CD4-positive, CD25-positive, alpha-beta regulatory T cell (primary cell): ENCODE measurements at regions not wholly inside any gene's neighbourhood (a gene's known extent, or its start where the extent isn't known, plus 50 kb on each side); places are given as distances from the start of the nearest gene placed in this dataset.
A peak's percentile ranks its signal among the peaks of the same experiment; 100 is the strongest.

ENCODE experiments used
- ATAC-seq, 2 donors: fragments of 150-1000 bp; cut with Tn5 transposase; one replicate each; pipeline ENCODE4 v1.10.0; 2021; ENCODE audit warnings: low read depth in 2 of 2, moderate number of reproducible peaks in 2 of 2, moderate library complexity in 1 of 2
- DNase-seq, 3 donors: peaks; one replicate each; pipeline versions ENCODE4 v3.0.0 to v3.0.0-alpha.2; 2012 to 2022; ENCODE audit warnings: mixed read lengths in 1 of 3
- H3K27ac ChIP-seq: one replicate; pipeline ENCODE4 v1.7.0; 2013; ENCODE audit warnings: mild to moderate bottlenecking, low read length; ENCODE audit not compliant: insufficient read depth, poor library complexity, severe bottlenecking
- H3K27me3 ChIP-seq: one replicate; pipeline ENCODE4 v1.7.0; 2013; ENCODE audit warnings: low read length; ENCODE audit not compliant: control insufficient read depth, insufficient read depth
- H3K36me3 ChIP-seq: one replicate; pipeline ENCODE4 v1.7.0; 2013; ENCODE audit warnings: mild to moderate bottlenecking, low read length, moderate library complexity; ENCODE audit not compliant: control insufficient read depth, insufficient read depth
- H3K4me1 ChIP-seq: 2 replicates; pipeline ENCODE4 v1.7.0; 2013; ENCODE audit warnings: mild to moderate bottlenecking, low read length; ENCODE audit not compliant: insufficient read depth, control insufficient read depth, poor library complexity, severe bottlenecking
- H3K4me3 ChIP-seq: one replicate; pipeline ENCODE4 v1.7.0; 2013; ENCODE audit warnings: low read depth, mild to moderate bottlenecking, low read length, moderate library complexity
- H3K9me3 ChIP-seq, 2 experiments: 1 replicate in 1 of 2; 2 replicates in 1 of 2; pipeline ENCODE4 v1.7.0; 2013; ENCODE audit warnings: low read length in 2 of 2, mild to moderate bottlenecking in 1 of 2, moderate library complexity in 1 of 2; ENCODE audit not compliant: control insufficient read depth in 2 of 2
- H3K27ac Mint-ChIP-seq, 3 donors: one replicate each; pipeline ENCODE4 v1.8.0; 2020 to 2022; ENCODE audit warnings: mild to moderate bottlenecking in 3 of 3, mixed read lengths in 3 of 3, moderate library complexity in 2 of 3
- H3K27me3 Mint-ChIP-seq: one replicate; pipeline ENCODE4 v1.8.0; 2022; ENCODE audit warnings: mild to moderate bottlenecking, mixed read lengths
- H3K36me3 Mint-ChIP-seq: one replicate; pipeline ENCODE4 v1.8.0; 2020; ENCODE audit warnings: mixed read lengths
- H3K4me1 Mint-ChIP-seq, 4 donors: one replicate each; pipeline ENCODE4 v1.8.0; 2020 to 2022; ENCODE audit warnings: mixed read lengths in 4 of 4, mild to moderate bottlenecking in 1 of 4
- H3K4me3 Mint-ChIP-seq, 4 donors: one replicate each; pipeline ENCODE4 v1.8.0; 2020 to 2022; ENCODE audit warnings: mild to moderate bottlenecking in 4 of 4, mixed read lengths in 4 of 4, moderate library complexity in 3 of 4
- H3K9me3 Mint-ChIP-seq, 7 donors: one replicate each; pipeline ENCODE4 v1.8.0; 2020 to 2022; ENCODE audit warnings: mixed read lengths in 7 of 7, mild to moderate bottlenecking in 3 of 7, moderate library complexity in 2 of 7

- DNase-seq: no peak
- H3K36me3 Mint-ChIP-seq: no peaks in the 10 kb centered on the region
Measured at GRCh38 chr16:64363039-64363438, 758.8 kb downstream of the CDH11 start.

GRCh38 chr16:64362193-64362592 is 759.7 kb downstream of the CDH11 start:
- DNase-seq (no peak), ATAC-seq (no peak)
- Histone ChIP-seq H3K4me3 (no peak overlapping the region), H3K27ac (no peak overlapping the region), H3K36me3 (no peaks in the 10 kb centered on the region), H3K27me3 (no peaks in the 10 kb centered on the region), H3K4me1 (no peaks in the 10 kb centered on the region), H3K9me3 (peaks cover 2 to 28% of the 10 kb centered on the region in 2 experiments)
- no peaks in the 10 kb centered on the region for H3K4me1 Mint-ChIP-seq
- H3K27ac Mint-ChIP-seq: no peak overlapping the region
- H3K4me3 Mint-ChIP-seq: no peak overlapping the region
- no peaks in the 10 kb centered on the region for H3K36me3 Mint-ChIP-seq
- no peaks in the 10 kb centered on the region for H3K27me3 Mint-ChIP-seq
- H3K9me3 Mint-ChIP-seq: peaks cover 0 to 45% (median 7%) of the 10 kb centered on the region in 7 donors

More at GRCh38 chr16:64363039-64363438, 758.8 kb downstream of the CDH11 start:
- H3K4me3 Mint-ChIP-seq: no peak overlapping the region
- Histone ChIP-seq H3K4me1 (no peaks in the 10 kb centered on the region), H3K27me3 (no peaks in the 10 kb centered on the region), H3K27ac (no peak overlapping the region), H3K9me3 (peaks cover 2 to 28% of the 10 kb centered on the region in 2 experiments), H3K36me3 (no peaks in the 10 kb centered on the region), H3K4me3 (no peak overlapping the region)
- no peaks in the 10 kb centered on the region for H3K4me1 Mint-ChIP-seq
- H3K27me3 Mint-ChIP-seq: no peaks in the 10 kb centered on the region
- peak overlapping the region in 1 of 3 donors; percentile 48 for H3K27ac Mint-ChIP-seq
- no peak for ATAC-seq
- peaks cover 0 to 39% (median 7%) of the 10 kb centered on the region in 7 donors for H3K9me3 Mint-ChIP-seq

- no peak for DNase-seq
- Histone ChIP-seq H3K27ac (no peak overlapping the region), H3K4me1 (no peaks in the 10 kb centered on the region), H3K9me3 (peaks cover 2 to 28% of the 10 kb centered on the region in 2 experiments), H3K27me3 (no peaks in the 10 kb centered on the region), H3K36me3 (no peaks in the 10 kb centered on the region), H3K4me3 (no peak overlapping the region)
- Mint-ChIP-seq H3K27me3 (no peaks in the 10 kb centered on the region), H3K4me3 (no peak overlapping the region), H3K4me1 (no peaks in the 10 kb centered on the region), H3K36me3 (no peaks in the 10 kb centered on the region), H3K27ac (no peak overlapping the region), H3K9me3 (peaks cover 0 to 45% (median 7%) of the 10 kb centered on the region in 7 donors)
- ATAC-seq: no peak
Measured at GRCh38 chr16:64361753-64362152, 760.1 kb downstream of the CDH11 start.

- Mint-ChIP-seq H3K27ac (no peak overlapping the region), H3K27me3 (no peaks in the 10 kb centered on the region), H3K4me1 (no peaks in the 10 kb centered on the region), H3K36me3 (no peaks in the 10 kb centered on the region), H3K9me3 (peaks cover 0 to 46% (median 10%) of the 10 kb centered on the region in 7 donors), H3K4me3 (no peak overlapping the region)
- Histone ChIP-seq H3K4me1 (no peaks in the 10 kb centered on the region), H3K4me3 (no peak overlapping the region), H3K27ac (no peak overlapping the region), H3K36me3 (no peaks in the 10 kb centered on the region), H3K9me3 (peaks cover 2 to 23% of the 10 kb centered on the region in 2 experiments), H3K27me3 (no peaks in the 10 kb centered on the region)
- ATAC-seq (no peak), DNase-seq (no peak)
Measured at GRCh38 chr16:64358291-64358690, 763.6 kb downstream of the CDH11 start.

GRCh38 chr16:64356267-64356666 is 765.6 kb downstream of the CDH11 start:
- Histone ChIP-seq H3K36me3 (no peaks in the 10 kb centered on the region), H3K27ac (no peak overlapping the region), H3K4me1 (no peaks in the 10 kb centered on the region), H3K9me3 (peaks cover 2 to 16% of the 10 kb centered on the region in 2 experiments), H3K27me3 (no peaks in the 10 kb centered on the region), H3K4me3 (no peak overlapping the region)
- H3K4me3 Mint-ChIP-seq: no peak overlapping the region
- no peak overlapping the region for H3K27ac Mint-ChIP-seq
- DNase-seq (no peak), ATAC-seq (no peak)
- H3K4me1 Mint-ChIP-seq: no peaks in the 10 kb centered on the region
- H3K9me3 Mint-ChIP-seq: peaks cover 4 to 40% (median 8%) of the 10 kb centered on the region in 7 donors
- H3K27me3 Mint-ChIP-seq: no peaks in the 10 kb centered on the region
- H3K36me3 Mint-ChIP-seq: no peaks in the 10 kb centered on the region

GRCh38 chr16:64352246-64352645 is 769.6 kb downstream of the CDH11 start:
- no peaks in the 10 kb centered on the region for H3K36me3 ChIP-seq
- H3K4me3 Mint-ChIP-seq: no peak overlapping the region
- no peak for DNase-seq
- no peak overlapping the region for H3K27ac Mint-ChIP-seq
- ATAC-seq: no peak
- peaks cover 3 to 26% (median 10%) of the 10 kb centered on the region in 7 donors for H3K9me3 Mint-ChIP-seq
- H3K36me3 Mint-ChIP-seq: no peaks in the 10 kb centered on the region
- H3K4me1 Mint-ChIP-seq: no peaks in the 10 kb centered on the region
- peaks cover 4 to 5% of the 10 kb centered on the region in 2 experiments for H3K9me3 ChIP-seq
- H3K4me3 ChIP-seq: no peak overlapping the region
- H3K4me1 ChIP-seq: no peaks in the 10 kb centered on the region
- H3K27me3 Mint-ChIP-seq: no peaks in the 10 kb centered on the region
- no peak overlapping the region for H3K27ac ChIP-seq
- H3K27me3 ChIP-seq: no peaks in the 10 kb centered on the region

- Histone ChIP-seq H3K27ac (no peak overlapping the region), H3K4me1 (no peaks in the 10 kb centered on the region), H3K36me3 (no peaks in the 10 kb centered on the region), H3K9me3 (peaks cover 4 to 5% of the 10 kb centered on the region in 2 experiments), H3K4me3 (no peak overlapping the region), H3K27me3 (no peaks in the 10 kb centered on the region)
- Mint-ChIP-seq H3K9me3 (peaks cover 3 to 22% (median 10%) of the 10 kb centered on the region in 7 donors), H3K27ac (no peak overlapping the region), H3K4me3 (no peak overlapping the region), H3K36me3 (no peaks in the 10 kb centered on the region), H3K4me1 (no peaks in the 10 kb centered on the region), H3K27me3 (no peaks in the 10 kb centered on the region)
- ATAC-seq: no peak
- DNase-seq: no peak
Measured at GRCh38 chr16:64351121-64351520, 770.7 kb downstream of the CDH11 start.

- H3K9me3 Mint-ChIP-seq: peaks cover 2 to 19% (median 7%) of the 10 kb centered on the region in 7 donors
- H3K27me3 ChIP-seq: no peaks in the 10 kb centered on the region
- no peak overlapping the region for H3K27ac ChIP-seq
- ATAC-seq (no peak), DNase-seq (no peak)
- H3K4me3 Mint-ChIP-seq: no peak overlapping the region
- H3K4me1 Mint-ChIP-seq: no peaks in the 10 kb centered on the region
- H3K27me3 Mint-ChIP-seq: no peaks in the 10 kb centered on the region
- H3K36me3 ChIP-seq: no peaks in the 10 kb centered on the region
- H3K36me3 Mint-ChIP-seq: no peaks in the 10 kb centered on the region
- no peaks in the 10 kb centered on the region for H3K4me1 ChIP-seq
- H3K9me3 ChIP-seq: peaks cover 2 to 6% of the 10 kb centered on the region in 2 experiments
- no peak overlapping the region for H3K4me3 ChIP-seq
- H3K27ac Mint-ChIP-seq: no peak overlapping the region
Measured at GRCh38 chr16:64346080-64346479, 775.8 kb downstream of the CDH11 start.
